Right hindlimb (tissue), 1 donor: ENCODE measurements at regions not wholly inside any gene's neighbourhood (a gene's known extent, or its start where the extent isn't known, plus 50 kb on each side); places are given as distances from the start of the nearest gene placed in this dataset.

ENCODE experiments used
- DNase-seq: peaks from one replicate; pipeline ENCODE4 v3.0.0-alpha.2; 2018

DNA sequence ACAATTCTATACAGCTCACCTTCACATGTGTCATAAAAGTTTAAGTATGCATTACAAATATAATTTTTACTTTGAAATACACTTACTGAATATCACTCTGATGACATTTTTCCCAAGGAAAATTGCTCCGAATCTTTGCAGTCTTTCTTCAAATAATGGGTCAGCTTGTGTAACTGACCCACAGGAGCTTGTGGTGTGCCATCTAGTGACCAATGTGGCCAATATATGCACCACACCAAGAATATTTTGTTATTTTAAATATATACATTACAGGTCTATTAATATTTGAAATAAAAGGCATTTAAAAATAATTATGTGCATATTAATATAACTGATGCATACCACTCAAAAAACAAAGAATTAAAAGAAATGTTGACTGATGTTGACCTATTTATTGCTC lies 271.4 kb downstream of the TBX15 start:
- DNase-seq, result no peak

DNA sequence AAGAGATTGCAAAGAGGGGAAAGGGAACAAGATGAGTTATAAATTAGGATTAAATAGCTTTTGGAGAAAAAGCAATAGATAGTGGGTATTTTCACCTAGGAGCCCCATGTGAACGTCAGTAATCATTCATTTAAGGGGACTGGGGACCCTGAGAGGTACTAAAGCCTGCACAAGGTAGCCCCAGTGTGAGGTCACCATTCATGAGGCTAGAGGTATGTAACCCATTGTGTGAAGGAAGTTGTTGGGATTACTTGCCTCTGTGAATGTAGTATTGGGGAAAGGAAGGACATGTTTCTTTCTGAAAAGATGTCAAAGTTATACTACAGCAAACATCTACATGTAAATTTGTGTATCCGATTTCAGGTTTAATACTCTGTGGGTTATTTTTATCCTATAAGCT lies 276.8 kb downstream of the TBX15 start:
- no peak for DNase-seq

DNA sequence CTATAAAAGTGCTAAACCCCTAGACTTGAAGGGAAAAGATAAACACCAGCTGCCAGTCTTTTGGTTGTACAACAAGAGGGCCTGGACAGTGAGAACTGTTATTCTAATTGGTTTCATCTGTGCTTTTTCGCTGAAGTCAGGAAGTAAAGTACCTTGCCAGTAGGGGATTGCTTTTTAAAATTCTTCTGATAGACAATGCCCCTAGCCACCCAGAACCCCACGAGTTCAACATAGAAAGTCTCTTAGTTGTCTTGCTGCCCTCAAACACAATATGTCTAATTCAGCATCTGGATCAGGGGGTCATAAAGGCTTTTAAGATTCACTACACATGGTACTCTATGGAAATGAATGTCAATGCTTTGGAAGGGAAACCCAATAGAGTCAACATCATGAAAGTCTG lies 289.2 kb downstream of the TBX15 start:
- no peak for DNase-seq

DNA sequence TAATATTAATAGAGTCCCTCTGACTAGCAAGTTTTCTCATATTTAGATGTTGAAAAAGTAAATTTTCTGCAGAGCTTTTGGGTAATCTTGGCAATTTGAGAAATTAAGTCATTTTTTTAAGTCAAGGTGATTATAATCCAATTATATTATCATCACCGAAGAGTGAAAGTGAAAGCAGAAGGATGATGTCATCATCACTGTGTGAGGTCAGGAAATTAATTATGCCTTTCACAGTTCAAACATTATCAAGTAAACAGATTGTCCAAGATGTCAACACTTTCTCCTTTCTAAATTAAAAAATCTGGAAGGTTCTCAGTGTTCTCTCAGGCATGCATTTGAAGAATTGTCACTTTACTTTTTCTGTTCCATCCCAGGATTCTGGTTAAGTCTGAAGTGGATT lies 296.0 kb downstream of the TBX15 start:
- DNase-seq, result no peak

DNA sequence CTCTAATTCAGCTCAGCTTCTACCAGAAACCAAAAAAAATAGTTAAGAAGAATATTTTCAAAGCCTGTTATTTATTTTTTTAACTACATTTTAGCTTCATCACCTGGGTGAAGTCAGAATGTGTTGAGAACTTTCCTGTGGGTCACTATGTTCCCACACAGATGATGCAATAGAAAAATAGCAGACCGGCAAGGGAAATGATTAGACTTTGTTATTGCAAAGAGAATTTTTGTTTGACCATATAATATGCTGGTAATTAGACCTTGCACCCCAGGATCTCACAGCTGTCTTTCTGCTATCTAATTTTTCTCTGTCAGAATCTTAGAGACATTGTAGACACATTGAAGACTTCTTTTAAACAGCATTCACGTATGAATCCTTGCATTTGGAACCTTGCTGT lies 299.3 kb downstream of the TBX15 start:
- DNase-seq, result no peak

DNA sequence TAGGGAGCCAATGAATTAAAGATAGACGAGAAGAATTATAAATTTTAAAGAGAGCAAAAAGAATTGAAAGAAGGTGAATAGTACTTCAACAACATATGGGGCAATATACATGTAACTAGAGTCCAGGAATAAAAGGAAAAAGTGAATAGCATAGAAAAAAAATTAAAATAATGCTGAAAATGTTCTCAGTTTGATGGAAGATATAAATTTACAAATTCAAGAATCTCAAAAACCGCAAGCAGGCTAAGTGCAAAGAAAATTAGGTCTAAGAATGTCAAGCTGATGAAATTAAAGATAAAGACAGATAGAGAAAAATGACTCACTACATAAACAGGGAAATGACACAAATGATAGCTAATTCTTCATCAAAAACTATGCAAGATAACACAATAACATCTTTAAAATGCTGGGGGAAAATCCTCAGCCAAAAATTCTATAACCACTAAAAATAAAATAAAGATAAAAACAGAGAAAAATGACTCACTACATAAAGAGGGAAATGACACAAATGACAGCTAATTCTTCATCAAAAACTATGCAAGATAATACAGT lies 326.3 kb downstream of the TBX15 start:
- no peak for DNase-seq

DNA sequence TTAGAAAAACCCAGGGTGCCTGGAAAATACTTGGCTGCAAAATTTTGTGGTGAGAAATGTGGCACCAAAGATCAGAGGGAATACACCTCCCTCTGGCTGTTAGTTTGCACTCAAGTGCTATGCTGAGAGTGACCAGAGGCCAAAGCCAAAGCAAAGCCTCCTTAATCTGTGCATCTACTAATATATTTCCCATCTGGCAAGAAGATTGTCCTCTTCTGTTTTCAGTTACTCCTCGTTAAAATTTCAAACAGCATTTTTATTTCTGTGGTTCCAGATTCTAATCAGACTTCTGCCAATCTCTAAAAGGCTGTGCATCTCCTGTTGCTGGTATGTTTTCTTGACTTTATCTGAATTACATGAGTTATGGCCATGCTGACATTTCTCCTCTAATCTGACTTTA lies 327.4 kb downstream of the TBX15 start:
- DNase-seq, result no peak

DNA sequence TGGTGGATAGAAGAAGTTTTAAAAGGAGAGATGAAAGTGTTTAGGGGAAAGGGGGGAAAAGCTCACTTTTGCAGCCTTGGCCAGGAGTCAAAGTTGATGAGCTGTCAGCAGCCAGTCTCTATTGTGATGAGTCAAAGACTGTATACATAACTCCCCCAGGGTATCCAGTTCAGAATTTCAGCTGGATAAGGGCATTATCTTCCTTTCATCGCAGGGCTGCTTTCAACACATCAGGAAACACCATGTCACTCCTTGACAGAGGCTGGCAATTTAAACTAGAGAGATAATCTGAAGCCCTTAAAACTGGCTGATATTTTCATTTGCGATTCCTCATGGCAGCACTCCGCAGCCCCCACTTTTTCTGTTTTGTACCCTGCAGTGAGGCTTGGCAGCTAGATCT lies 328.5 kb downstream of the TBX15 start:
- DNase-seq, result no peak

DNA sequence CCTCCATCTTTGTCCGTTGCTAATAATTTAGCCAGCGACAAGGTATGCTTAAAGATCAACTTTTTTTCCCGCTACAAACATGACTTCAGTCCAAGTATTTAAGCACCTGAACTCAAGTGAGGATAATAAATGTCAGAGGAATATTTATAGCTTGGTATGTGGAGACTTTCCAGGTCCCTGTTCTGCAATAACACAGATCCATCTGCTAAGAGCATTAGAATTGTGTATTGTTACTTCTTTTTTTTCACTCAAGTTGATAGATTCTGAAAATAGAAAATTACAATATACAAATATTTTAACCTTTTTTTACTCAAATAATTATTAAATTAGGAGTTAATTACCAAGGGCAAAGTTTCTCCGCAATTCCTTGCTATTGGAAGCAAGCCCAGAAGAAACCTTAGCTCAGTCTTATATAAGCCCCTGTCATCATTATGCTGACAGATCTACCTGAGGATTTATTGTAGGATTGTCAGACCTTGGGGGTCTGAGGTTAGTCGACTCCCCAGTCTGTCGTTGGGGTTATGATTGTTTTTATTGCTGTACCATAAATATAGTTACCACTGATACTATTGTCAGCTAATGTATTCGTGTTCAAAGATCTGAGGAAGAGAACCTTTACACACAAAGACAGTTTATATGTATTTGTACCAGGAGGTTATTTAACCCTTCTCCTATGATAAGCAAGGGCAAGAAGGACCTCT lies 337.9 kb downstream of the TBX15 start:
- DNase-seq, result no peak

DNA sequence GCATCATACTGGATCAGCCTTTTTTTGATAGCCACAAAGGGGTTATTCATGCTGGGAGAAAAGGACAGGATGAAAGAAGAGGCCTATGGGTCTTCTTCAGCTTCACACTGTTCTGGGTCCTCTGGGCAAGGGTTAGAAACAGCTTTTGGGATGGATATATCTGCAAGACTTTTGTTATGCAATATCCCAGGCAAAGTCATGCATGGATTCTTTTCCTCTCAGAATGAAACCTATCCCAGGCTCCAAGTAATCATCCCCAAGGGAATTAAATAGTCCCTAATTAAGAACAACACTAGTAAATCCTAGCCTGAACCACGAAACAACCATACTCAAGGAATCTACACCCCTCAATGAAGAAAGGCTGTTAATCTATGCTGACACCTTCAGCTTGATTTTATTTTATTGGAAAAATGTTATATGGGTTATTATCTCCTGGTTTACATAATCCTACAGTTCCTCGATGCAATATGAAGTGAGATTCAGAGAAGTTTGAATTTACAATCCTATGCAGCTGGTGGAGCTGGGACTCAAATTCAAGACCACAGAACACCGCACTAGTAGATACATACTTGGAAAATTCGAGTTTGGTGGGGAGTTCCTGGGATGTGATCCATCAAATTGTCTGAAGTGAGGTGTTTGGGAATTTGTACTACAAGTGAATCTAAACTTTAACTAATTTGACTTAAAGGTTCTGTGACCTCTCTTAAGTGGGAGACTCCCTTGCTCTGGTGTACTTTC lies 338.6 kb downstream of the TBX15 start:
- peak; percentile 27 for DNase-seq

DNA sequence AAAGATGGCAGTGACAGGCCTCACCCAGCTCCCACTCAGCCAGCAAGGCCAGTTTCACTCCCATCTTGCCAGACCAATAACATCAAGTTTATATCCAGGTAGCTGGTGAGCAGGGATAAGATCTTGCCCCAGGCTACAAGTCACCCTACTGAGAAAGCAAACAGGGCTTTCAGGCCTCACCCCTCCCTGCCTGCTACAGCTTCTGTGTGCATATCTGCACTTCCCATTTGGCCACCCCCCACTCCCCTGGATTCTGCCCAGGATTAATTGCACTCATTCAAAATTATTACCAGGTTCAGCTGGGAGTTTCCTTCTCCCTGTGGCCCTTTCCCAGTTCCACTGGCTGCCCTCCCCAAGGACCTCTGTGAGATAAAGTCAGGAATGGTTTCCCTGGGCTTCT lies 352.1 kb downstream of the TBX15 start:
- DNase-seq, result no peak

DNA sequence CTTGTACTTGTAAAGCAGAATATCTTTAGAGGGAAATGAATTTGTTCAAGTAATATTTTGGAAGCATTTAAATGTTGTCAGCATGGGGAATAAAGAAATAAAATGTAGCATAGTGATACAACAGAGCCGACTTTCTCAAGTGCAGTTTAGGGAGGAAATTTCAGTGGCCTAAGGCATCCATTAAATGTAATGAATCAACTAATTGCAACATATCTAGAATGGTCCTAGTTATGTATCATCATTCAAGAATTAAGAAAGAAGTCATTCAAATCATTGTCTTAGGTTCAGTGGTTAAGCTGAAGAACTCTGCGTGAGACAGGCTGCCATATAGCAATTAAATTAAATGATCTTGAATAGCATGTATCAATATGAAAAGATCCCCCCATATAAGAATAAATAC lies 360.7 kb downstream of the TBX15 start:
- DNase-seq, result no peak

DNA sequence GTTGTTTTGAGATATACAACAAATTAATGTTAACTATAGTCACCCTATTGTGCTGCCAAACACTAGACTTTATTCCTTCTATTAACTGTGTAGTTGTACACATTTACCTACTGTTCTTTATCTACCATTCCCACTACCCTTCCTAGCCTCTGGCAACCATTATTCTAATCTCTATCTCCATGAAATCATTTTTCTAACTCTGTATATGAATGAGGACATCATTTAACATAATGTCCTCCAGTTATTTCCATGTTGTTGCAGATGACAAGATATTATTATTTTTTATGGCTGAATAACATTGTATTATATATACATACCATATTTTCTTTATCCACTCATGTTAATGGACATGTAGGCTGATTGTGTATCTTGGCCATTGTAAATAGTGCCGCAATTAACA lies 366.3 kb downstream of the TBX15 start:
- DNase-seq, result no peak

DNA sequence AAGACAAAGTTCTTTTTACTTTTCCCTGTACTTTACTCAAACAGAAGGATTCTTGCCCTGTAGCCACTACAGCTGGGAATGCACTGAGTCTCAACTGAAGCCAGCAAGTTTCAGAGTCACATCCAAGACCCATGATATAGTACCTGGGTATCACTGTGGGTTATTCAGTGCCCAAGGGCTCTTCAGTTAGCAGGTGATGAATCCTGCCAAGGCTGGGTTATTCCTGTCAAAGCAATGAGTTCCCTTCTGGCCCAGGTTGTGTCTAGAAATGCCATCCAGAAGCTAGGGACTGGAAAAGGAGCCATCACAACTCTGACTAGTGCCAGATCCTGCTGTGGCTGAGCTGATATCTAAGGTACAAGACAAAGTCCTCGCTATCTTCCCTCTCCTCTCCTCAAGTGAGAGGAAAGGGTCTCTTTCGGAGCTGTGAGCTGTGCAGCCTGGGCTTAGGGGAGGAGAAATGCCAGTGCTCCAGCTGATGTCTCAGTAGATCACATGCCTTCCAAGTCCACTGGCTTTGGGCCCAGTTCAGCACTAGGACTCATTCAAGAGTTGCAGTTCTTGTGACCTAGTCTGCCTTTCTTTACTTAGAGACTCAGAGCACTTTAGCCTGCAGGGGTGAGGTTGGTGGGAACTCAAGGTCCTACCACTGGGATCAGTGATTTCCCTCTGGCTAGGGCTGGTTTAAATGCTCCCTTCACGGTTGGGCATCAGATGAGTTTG lies 369.4 kb downstream of the TBX15 start:
- DNase-seq, result peak; percentile 34

DNA sequence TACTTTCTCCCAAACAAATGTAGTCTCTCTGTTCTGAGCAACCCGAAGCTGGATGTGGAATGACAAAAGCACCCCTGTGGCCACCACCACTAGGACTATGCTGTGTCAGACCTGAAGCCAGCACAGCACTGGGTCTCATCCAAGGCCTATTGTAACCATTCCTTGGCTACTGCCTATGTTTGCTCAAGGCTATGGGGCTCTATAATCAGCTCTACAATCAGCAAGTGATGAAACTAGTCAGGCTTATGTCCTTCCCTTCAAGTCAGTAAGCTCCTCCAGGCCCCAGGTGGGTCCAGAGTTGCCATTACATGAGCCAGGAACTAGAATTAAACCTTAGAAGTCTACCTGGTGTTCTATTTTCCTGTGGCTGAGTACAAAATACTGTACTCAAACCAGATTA lies 370.2 kb downstream of the TBX15 start:
- no peak for DNase-seq

DNA sequence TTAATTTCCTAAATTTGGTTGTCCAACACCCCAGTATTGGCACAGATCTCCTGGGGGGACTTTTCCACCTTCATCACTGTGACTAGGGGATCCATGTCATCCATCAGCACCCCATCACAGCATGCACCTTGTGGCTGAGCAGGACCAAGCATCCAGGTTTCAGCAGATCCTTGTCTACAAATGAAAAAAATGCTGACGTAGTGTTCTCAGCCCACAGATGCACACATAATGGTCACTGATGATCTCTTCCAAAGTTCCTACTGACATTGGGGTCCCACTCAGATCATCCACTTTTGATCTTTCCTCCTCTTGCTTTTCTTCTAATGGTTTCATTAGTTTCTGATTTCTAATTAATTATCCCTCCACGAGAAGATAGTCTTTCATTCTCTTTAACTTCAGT lies 373.1 kb downstream of the TBX15 start:
- DNase-seq, result no peak

DNA sequence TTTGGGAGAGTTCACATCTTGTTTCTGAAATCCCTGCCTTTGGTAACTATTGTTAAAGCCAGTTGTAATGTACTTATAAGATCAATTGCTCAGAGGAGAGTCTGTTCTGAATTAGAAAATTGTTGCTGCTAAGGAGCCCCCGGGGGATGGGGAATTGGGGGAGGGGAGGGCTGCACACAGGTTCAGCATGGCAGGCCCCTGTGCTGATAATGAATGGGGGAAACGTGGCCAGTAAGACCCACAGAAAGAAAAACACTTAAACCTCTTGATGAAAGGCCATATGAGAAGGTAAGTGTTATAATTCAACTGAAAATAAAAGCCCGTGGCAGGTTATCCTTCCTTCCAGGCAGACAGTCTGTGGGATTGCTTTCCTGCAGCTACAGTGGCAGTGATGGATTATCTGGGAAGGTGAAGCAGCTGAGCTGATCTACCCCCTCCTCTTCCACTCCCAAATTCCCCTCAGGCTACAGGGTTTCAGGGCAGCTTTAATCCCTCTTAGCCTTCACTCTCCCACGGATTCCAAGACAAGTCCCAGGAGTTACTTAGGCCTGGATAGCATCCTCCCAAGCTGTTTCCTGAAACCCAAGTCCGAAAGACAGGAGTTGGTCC lies 398.8 kb downstream of the TBX15 start:
- no peak for DNase-seq

DNA sequence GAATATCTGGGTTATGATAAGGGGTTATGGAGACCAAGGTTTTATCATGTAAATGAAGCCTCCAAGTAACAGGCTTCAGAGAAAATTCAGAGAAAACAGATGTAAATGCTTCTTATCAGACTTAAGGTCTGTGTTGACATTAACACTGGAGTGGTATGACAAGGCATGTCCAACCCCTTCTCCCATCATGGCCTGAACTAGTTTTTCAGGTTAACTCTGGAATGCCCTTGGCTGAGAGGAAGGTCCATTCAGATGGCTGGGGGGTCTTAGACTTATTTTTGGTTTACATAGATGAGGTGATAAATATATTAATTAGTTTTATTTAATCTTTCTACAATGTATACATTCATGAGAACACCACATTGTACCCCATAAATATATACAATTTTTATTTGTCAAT lies 399.6 kb downstream of the TBX15 start:
- no peak for DNase-seq

DNA sequence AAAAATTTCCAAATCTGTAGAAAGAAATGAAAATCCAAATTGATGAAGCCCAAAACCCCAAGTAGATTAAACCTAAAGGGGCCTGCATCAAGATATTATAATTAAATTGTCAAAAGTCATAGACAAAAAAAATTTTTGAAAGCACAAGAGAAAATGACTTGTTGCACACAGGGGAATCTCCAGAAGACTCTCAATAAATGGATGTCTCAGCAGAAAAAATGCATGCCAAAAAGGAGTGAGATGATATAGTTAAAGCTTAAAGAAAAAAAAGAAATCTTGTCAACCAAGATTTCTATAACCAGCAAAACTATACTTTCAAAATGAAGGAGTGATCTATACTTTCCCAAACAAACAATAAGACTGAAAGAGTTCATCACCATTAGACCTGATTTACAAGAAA lies 393.2 kb upstream of the SPAG17 start:
- DNase-seq, result no peak

DNA sequence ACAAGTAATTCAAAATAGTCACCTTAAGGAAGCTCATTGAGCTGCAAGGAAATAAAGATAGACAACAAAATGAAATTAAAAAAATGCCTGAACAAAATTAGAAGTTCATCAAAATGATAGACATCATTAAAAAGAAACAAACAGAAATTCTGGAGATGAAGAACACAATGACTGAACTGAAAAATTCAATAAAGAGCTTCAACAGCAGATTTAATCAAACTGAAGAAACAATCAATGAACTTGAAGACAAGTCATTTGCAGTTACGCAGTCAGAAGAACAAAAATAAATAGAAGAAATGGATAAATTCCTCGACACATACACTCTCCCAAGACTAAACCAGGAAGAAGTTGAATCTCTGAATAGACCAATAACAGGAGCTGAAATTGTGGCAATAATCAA lies 390.0 kb upstream of the SPAG17 start:
- DNase-seq, result no peak

DNA sequence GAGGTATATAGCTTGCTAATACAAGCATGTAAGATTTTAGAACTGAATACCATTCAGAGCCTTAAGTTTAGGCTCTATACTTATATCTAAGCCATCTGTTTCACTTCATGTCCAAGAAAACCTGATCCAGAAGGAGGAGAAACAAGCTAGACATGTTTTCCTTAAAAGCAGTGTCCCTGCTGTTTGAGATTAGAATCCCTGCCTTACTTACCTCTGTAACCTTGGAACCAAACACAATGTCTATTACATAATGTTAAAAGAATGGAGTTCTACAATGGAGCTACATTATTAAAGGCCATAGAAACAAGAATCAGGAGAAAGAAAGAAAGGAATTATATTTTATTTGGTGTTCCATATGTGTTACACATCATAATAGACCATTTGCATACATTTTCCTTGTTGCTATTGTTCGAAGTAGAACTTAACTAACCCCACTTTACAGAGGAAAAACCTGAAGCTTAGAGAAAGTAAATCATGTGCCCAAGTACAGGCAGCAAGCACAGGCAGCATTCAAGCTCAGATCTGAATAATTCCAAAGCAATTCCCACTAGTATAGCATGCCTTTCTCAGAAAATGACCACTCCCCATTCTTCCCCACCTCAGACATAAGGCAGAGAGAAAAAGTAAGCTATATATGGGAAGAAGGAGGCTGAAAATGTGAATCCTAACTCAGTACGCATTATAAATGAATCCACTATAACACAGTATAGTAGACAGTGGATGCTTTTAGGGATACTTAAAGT lies 380.1 kb upstream of the SPAG17 start:
- no peak for DNase-seq
